Heart right ventricle (tissue), 16 donors: ENCODE measurements at regions not wholly inside any gene's neighbourhood (a gene's known extent, or its start where the extent isn't known, plus 50 kb on each side); places are given as distances from the start of the nearest gene placed in this dataset.
"Not testable (repeated sequence)": the region's sequence is repeated elsewhere in the genome, so short reads cannot be mapped to it uniquely, and the experiment has no call there.

Experiments
- ATAC-seq, 8 donors: fragments of 200-7000 bp; cut with Tn5 transposase; one replicate each; pipeline ENCODE4 v1.9.1; 2020; ENCODE audit warnings: mild to moderate bottlenecking in 8 of 8, moderate library complexity in 8 of 8, moderate number of reproducible peaks in 1 of 8
- DNase-seq, 2 donors: peaks; one replicate each; pipeline ENCODE4 v3.0.0-alpha.2; 2020
- H3K27ac ChIP-seq, 10 donors: fragments of 200-600 bp; sonication (generic) in 2 of 10; one replicate each; pipeline versions ENCODE4 v1.5.0 to v1.8.0; 2020 to 2022; ENCODE audit warnings: mild to moderate bottlenecking in 3 of 10
- H3K27me3 ChIP-seq, 7 donors: fragments of 200-600 bp; one replicate each; pipeline ENCODE4 v1.8.0; 2021 to 2022; ENCODE audit warnings: mild to moderate bottlenecking in 2 of 7
- H3K36me3 ChIP-seq, 9 donors: fragments of 200-600 bp; sonication (generic) in 1 of 9; one replicate each; pipeline versions ENCODE4 v1.5.0 to v1.8.0; 2020 to 2022; ENCODE audit warnings: mild to moderate bottlenecking in 2 of 9
- H3K4me1 ChIP-seq, 9 donors: fragments of 200-600 bp; sonication (generic) in 1 of 9; one replicate each; pipeline versions ENCODE4 v1.5.0 to v1.8.0; 2020 to 2022; ENCODE audit warnings: mild to moderate bottlenecking in 4 of 9
- H3K4me3 ChIP-seq, 10 donors: fragments of 200-600 bp; sonication (generic) in 2 of 10; one replicate each; pipeline versions ENCODE4 v1.5.0 to v1.8.0; 2020 to 2022; ENCODE audit warnings: mild to moderate bottlenecking in 7 of 10, moderate library complexity in 2 of 10
- H3K9me3 ChIP-seq, 11 donors: fragments of 200-600 bp in 10 of 11; sonication (generic) in 2 of 11; one replicate each; pipeline versions ENCODE4 v1.5.0 to v1.8.0; 2013 to 2022; ENCODE audit warnings: mild to moderate bottlenecking in 2 of 11, control low read depth in 1 of 11, moderate library complexity in 1 of 11
- WGBS, 2 donors: extraction: QIAGEN DNeasy Blood & Tissue Kit; methylation state at CpG; one replicate each; pipeline ENCODE4 v1.1.7; 2013; ENCODE audit warnings: inconsistent platforms in 1 of 2; 5-methylcytosine and 5-hydroxymethylcytosine counted together
- intact Hi-C, 10 donors: fragments of 100-400 bp; cut with DNase I; formaldehyde crosslinking; loops; one replicate each; pipeline versions ENCODE4 v1.11.1 to v1.14.2; 2022
- TF ChIP-seq, protein P1 (sequence below), 9 donors: fragments of 200-600 bp; sonication (generic) in 2 of 9; IDR thresholded peaks; one replicate each; pipeline versions ENCODE4 v1.5.0 to v1.8.0; 2021 to 2022; ENCODE audit warnings: antibody characterized with exemption in 9 of 9, mild to moderate bottlenecking in 5 of 9, moderate library complexity in 1 of 9
- donor health status: Arrhythmogenic right ventricular cardiomyopathy.
- donor health status: ischemic (EF 13 %, LVEDD 7.1; RV severe dilation, severe dysfunction).
- donor health status: healthy with polysubstance abuse.
- donor health status: DM: no; HTN: yes; CAD: no.
- donor health status: DM: no; HTN: no; CAD: no.
- donor health status: ischemic (EF 25% LVEDD 6.9; RV normal size, moderate dysfunction).
- donor health status: ischemic (EF 25% LVEDD 5.7; RV mildly dilated, moderate dysfunction).
- donor health status: healthy.
- donor health status: DM: yes; HTN: yes; CAD: no.
- donor health status: Ischemic cardiomyopathy.
- donor health status: ischemic (EF 35%, LVEDD 5.7; RV mildly dilated, moderate dysfunction).
- donor health status: nonischemic (EF 11% LVEDD 7.7; RV severe dilation, severe dysfunction).
- donor health status: DM: yes; HTN: yes; CAD: no.
- donor health status: PGD.
- donor health status: ischemic (EF 29% LVEDD 5.4; RV normal size, mild dysfunction).
- donor health status: nonischemic (EF 23%, LVEDD 6.1; RV moderate dilation, normal function).

DNA sequence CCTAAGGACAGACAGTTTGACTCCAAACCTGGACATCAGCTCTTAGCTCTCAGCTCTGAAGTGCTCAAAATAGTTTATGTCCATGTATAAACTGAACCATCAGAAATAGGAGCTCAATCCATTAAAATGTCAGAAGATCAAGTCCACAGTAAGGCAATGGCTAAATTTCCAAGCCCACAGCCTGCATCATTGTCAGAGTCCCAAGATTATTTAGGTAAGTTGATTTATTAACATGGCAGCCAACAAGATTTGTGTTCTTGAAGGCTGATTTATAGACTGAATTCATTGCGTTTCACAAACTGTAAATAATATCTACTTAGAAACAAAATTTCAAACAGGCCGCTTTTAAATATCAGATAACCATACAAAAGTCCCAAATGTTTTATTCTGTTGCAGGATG lies 286.5 kb upstream of the ADGRL3 start:
- DNase-seq = no peak
- TF ChIP-seq, protein P1, sequence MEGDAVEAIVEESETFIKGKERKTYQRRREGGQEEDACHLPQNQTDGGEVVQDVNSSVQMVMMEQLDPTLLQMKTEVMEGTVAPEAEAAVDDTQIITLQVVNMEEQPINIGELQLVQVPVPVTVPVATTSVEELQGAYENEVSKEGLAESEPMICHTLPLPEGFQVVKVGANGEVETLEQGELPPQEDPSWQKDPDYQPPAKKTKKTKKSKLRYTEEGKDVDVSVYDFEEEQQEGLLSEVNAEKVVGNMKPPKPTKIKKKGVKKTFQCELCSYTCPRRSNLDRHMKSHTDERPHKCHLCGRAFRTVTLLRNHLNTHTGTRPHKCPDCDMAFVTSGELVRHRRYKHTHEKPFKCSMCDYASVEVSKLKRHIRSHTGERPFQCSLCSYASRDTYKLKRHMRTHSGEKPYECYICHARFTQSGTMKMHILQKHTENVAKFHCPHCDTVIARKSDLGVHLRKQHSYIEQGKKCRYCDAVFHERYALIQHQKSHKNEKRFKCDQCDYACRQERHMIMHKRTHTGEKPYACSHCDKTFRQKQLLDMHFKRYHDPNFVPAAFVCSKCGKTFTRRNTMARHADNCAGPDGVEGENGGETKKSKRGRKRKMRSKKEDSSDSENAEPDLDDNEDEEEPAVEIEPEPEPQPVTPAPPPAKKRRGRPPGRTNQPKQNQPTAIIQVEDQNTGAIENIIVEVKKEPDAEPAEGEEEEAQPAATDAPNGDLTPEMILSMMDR (IDR thresholded peaks at IDR 0.05) = no peak
- Histone ChIP-seq H3K36me3 (no peaks in the 10 kb centered on the region), H3K4me1 (no peaks in the 10 kb centered on the region), H3K9me3 (peaks cover 0 to 6% (median 0%) of the 10 kb centered on the region in 11 donors), H3K27ac (no peak overlapping the region), H3K4me3 (no peak overlapping the region), H3K27me3 (no peaks in the 10 kb centered on the region)
- intact Hi-C loops = no loop called here
- ATAC-seq = no peak
- 95 to 97% methylated on average over 2 of the region's 2 CpGs for WGBS, 2 donors

DNA sequence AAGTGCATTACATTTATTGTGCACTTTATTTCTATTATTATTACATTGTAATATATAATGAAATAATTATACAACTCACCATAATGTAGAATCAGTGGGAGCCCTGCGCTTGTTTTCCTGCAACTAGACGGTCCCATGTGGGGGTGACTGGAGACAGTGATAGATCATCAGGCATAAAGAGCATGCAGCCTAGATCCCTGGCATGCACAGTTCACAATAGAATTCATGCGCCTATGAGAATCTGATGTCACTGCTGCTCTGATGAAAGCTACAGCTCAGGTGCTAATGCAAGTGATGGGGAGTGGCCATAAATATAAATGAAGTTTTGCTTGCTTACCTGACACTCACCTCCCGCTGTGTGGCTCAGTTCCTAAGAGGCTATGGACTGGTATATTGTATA lies 278.4 kb upstream of the ADGRL3 start:
- DNase-seq, H3K9me3 ChIP-seq, ATAC-seq, H3K27me3 ChIP-seq, intact Hi-C loops, H3K27ac ChIP-seq, H3K4me1 ChIP-seq, H3K36me3 ChIP-seq, H3K4me3 ChIP-seq: not testable (repeated sequence)
- WGBS, 2 donors = 85 to 87% methylated on average over 4 of the region's 4 CpGs

DNA sequence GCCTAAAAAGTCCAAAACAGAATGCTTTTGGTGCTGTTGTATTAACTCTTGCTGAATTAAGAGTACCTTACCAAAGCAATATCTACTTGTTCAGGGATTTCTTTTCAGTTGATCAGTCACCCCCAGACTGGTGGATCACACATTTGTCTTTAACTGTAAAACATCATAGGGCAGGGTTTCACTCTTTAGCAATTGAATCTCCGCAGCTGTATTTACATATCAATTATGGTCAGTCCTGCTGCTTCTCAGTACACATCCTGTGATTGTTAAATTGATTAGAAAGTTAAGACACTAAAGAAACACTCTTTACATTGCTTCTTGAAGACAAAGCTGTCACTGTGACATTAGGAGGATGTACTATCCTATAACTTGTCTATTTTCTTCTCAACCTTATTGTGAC lies 277.1 kb upstream of the ADGRL3 start:
- WGBS, 2 donors = 59 to 63% methylated on average over 1 of the region's 1 CpG
- TF ChIP-seq, protein P1 (IDR thresholded peaks at IDR 0.05) = no peak
- no peaks in the 10 kb centered on the region for H3K36me3 ChIP-seq
- no peak overlapping the region for H3K4me3 ChIP-seq
- DNase-seq (no peak), ATAC-seq (no peak)
- H3K9me3 ChIP-seq = no peaks in the 10 kb centered on the region
- no peak overlapping the region for H3K27ac ChIP-seq
- H3K4me1 ChIP-seq = no peaks in the 10 kb centered on the region
- intact Hi-C loops = no loop called here
- H3K27me3 ChIP-seq = no peaks in the 10 kb centered on the region

DNA sequence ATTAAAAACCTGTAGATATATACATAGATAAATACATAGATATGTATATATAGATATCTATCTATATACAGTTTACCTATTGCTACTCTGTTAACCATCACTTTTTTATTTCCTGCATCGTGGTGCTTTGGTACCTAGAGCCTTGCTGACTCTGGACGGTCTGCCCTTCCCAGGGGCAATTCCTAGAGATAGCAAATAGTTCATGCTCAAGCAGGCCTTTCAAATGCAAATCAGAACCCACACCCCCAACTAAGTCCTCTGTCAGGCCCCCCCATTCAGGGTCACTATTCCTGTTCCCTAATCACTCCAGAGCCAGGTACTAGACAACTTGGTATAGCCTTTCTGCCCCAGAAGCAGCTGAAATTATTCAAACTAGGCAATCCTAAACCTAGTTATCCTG lies 273.5 kb upstream of the ADGRL3 start:
- Histone ChIP-seq H3K4me3 (no peak overlapping the region), H3K4me1 (no peaks in the 10 kb centered on the region), H3K27me3 (no peaks in the 10 kb centered on the region), H3K27ac (no peak overlapping the region), H3K36me3 (no peaks in the 10 kb centered on the region), H3K9me3 (no peaks in the 10 kb centered on the region)
- intact Hi-C loops = no loop called here
- DNase-seq = no peak
- ATAC-seq = no peak
- TF ChIP-seq, protein P1 (IDR thresholded peaks at IDR 0.05) = no peak
- 89% methylated on average over 2 of the region's 2 CpGs for WGBS, 2 donors

DNA sequence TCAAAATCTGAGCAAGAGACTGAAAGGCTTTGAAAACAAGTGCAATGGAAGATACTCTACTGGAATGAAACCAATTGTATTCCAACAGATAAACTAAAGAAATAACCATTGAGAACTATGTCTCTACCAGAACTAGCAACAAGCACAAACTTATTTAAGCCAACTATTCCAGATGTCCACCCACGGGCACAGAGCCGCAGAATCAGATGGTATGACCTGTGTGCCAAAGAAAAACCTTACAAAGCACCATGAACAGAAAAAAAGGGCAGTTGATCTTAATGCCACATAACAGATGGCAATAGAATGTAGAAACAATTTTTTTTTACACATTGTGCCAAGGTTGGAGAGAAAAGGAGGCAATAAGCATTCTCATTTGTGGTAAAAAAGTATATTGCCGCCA lies 269.3 kb upstream of the ADGRL3 start:
- Histone ChIP-seq H3K36me3 (no peaks in the 10 kb centered on the region), H3K27me3 (no peaks in the 10 kb centered on the region), H3K4me1 (no peaks in the 10 kb centered on the region), H3K27ac (no peak overlapping the region), H3K4me3 (no peak overlapping the region), H3K9me3 (no peaks in the 10 kb centered on the region)
- intact Hi-C loops = no loop called here
- TF ChIP-seq, protein P1 (IDR thresholded peaks at IDR 0.05) = no peak
- 80 to 91% methylated on average over 3 of the region's 3 CpGs for WGBS, 2 donors
- no peak for DNase-seq
- no peak for ATAC-seq
